ENCODE measurements at regions not wholly inside any gene's neighbourhood (a gene's known extent, or its start where the extent isn't known, plus 50 kb on each side); places are given as distances from the start of the nearest gene placed in this dataset.

DNA sequence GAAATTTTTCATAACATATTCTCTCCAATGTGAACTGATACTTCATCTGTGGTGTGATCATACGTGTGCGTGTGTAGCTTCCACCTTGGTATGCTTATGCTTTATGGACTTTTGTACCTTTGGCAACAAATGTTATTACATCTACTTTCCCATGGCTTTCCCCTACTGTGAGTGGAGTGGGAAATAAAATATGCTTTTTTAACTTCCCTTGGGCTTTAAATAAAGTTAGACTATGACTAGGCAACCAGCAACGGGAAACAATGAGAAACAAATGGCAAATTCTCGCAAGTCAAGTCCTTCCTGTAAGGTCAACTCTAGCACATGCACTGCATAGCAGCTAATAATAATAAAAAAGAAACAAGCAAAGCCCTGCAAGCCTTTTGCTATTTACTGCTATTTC is 205.0 kb upstream of the PDE5A start:
- no peak overlapping the region for H3K4me3 ChIP-seq (ENCODE audit: low read length)
- Mint-ChIP-seq H3K27ac (no peak overlapping the region), H3K36me3 (no peaks in the 10 kb centered on the region), H3K9me3 (peaks cover 0 to 9% (median 0%) of the 10 kb centered on the region in 5 donors), H3K4me3 (no peak overlapping the region), H3K4me1 (no peaks in the 10 kb centered on the region), H3K27me3 (no peaks in the 10 kb centered on the region)
- H3K27me3 ChIP-seq (ENCODE audit: insufficient read depth, low read length, poor library complexity, severe bottlenecking), result no peaks in the 10 kb centered on the region
- POLR2A ChIA-PET, result no interaction called here
- CTCF ChIA-PET, result no interaction called here
- no peak for DNase-seq
- H3K9me3 ChIP-seq (ENCODE audit: low read length), result no peaks in the 10 kb centered on the region
- no peaks in the 10 kb centered on the region for H3K36me3 ChIP-seq (ENCODE audit: insufficient read depth, low read length)
- H3K27ac ChIP-seq (ENCODE audit: low read depth, low read length), result no peak overlapping the region
- no peaks in the 10 kb centered on the region for H3K4me1 ChIP-seq (ENCODE audit: insufficient read depth, low read length)

DNA sequence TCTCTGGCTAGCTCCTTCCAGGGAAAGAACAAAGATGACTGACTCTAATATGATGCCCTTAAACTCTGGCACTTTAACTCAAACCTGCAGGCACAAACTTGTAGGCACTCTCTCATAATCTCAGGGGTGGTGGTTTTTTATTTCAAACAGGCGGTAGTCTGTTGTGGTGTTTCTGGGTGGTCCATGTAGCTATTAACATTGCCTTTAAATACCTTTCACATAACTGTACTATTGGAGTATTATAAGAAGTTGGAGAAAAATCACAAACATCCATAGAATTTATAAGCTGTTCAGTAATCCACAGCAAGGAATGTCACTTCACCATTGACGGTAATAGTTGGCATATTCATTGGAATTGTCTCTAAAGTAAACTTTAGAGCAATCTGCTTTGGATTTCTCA is 204.2 kb upstream of the PDE5A start:
- Mint-ChIP-seq H3K9me3 (peaks cover 0 to 9% (median 0%) of the 10 kb centered on the region in 5 donors), H3K4me1 (no peaks in the 10 kb centered on the region), H3K27me3 (no peaks in the 10 kb centered on the region), H3K36me3 (no peaks in the 10 kb centered on the region), H3K4me3 (no peak overlapping the region), H3K27ac (no peak overlapping the region)
- no peaks in the 10 kb centered on the region for H3K9me3 ChIP-seq (ENCODE audit: low read length)
- POLR2A ChIA-PET, result no interaction called here
- no peaks in the 10 kb centered on the region for H3K36me3 ChIP-seq (ENCODE audit: insufficient read depth, low read length)
- CTCF ChIA-PET, result no interaction called here
- H3K4me3 ChIP-seq (ENCODE audit: low read length), result no peak overlapping the region
- DNase-seq, result no peak
- H3K27ac ChIP-seq (ENCODE audit: low read depth, low read length), result no peak overlapping the region
- no peaks in the 10 kb centered on the region for H3K27me3 ChIP-seq (ENCODE audit: insufficient read depth, low read length, poor library complexity, severe bottlenecking)
- no peaks in the 10 kb centered on the region for H3K4me1 ChIP-seq (ENCODE audit: insufficient read depth, low read length)

DNA sequence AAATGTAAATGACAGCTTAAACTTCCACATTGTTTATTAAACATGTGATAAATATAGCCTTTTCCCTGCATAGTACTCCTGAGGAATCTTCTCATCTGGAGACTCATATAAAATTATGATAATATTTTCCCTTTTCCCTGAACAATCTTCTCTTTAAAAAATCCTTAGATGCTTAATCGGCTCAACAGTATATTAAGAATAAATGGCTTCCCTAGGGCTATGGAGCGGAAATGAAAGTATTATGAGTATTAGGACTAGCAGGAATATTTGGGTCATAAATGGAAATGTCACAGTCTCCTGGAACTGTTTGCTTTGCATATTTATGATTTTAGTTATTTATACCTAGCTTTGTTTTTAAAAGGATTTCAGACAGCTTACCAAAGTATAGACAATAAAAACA is 200.7 kb upstream of the PDE5A start:
- peaks cover 0 to 4% (median 0%) of the 10 kb centered on the region in 5 donors for H3K9me3 Mint-ChIP-seq
- CTCF ChIA-PET, result no interaction called here
- no peaks in the 10 kb centered on the region for H3K36me3 ChIP-seq (ENCODE audit: insufficient read depth, low read length)
- no peaks in the 10 kb centered on the region for H3K27me3 ChIP-seq (ENCODE audit: insufficient read depth, low read length, poor library complexity, severe bottlenecking)
- no peaks in the 10 kb centered on the region for H3K4me1 ChIP-seq (ENCODE audit: insufficient read depth, low read length)
- H3K36me3 Mint-ChIP-seq, result no peaks in the 10 kb centered on the region
- H3K27ac ChIP-seq (ENCODE audit: low read depth, low read length), result no peak overlapping the region
- no peaks in the 10 kb centered on the region for H3K9me3 ChIP-seq (ENCODE audit: low read length)
- no peak for DNase-seq
- H3K4me3 ChIP-seq (ENCODE audit: low read length), result no peak overlapping the region
- H3K4me1 Mint-ChIP-seq, result no peaks in the 10 kb centered on the region
- H3K4me3 Mint-ChIP-seq, result no peak overlapping the region
- peaks cover 0 to 3% of the 10 kb centered on the region in 2 donors for H3K27me3 Mint-ChIP-seq
- no peak overlapping the region for H3K27ac Mint-ChIP-seq
- POLR2A ChIA-PET, result no interaction called here

- no peaks in the 10 kb centered on the region for H3K4me1 ChIP-seq (ENCODE audit: insufficient read depth, low read length)
- H3K9me3 ChIP-seq (ENCODE audit: low read length), result no peaks in the 10 kb centered on the region
- Mint-ChIP-seq H3K4me3 (no peak overlapping the region), H3K9me3 (peaks cover 0 to 4% (median 0%) of the 10 kb centered on the region in 5 donors), H3K4me1 (no peaks in the 10 kb centered on the region), H3K36me3 (no peaks in the 10 kb centered on the region), H3K27me3 (peaks cover 0 to 3% of the 10 kb centered on the region in 2 donors), H3K27ac (no peak overlapping the region)
- ChIA-PET POLR2A (no interaction called here), CTCF (no interaction called here)
- no peak overlapping the region for H3K4me3 ChIP-seq (ENCODE audit: low read length)
- no peak for DNase-seq
- no peaks in the 10 kb centered on the region for H3K36me3 ChIP-seq (ENCODE audit: insufficient read depth, low read length)
- no peak overlapping the region for H3K27ac ChIP-seq (ENCODE audit: low read depth, low read length)
- H3K27me3 ChIP-seq (ENCODE audit: insufficient read depth, low read length, poor library complexity, severe bottlenecking), result no peaks in the 10 kb centered on the region
These were observed 197.1 kb upstream of the PDE5A start for GRCh38 chr4:119825696-119826095.

GRCh38 chr4:119823891-119824290 is 195.3 kb upstream of the PDE5A start:
- Histone ChIP-seq H3K4me3 (ENCODE audit: low read length) (no peak overlapping the region), H3K27me3 (ENCODE audit: insufficient read depth, low read length, poor library complexity, severe bottlenecking) (no peaks in the 10 kb centered on the region), H3K9me3 (ENCODE audit: low read length) (no peaks in the 10 kb centered on the region), H3K36me3 (ENCODE audit: insufficient read depth, low read length) (no peaks in the 10 kb centered on the region), H3K4me1 (ENCODE audit: insufficient read depth, low read length) (no peaks in the 10 kb centered on the region), H3K27ac (ENCODE audit: low read depth, low read length) (no peak overlapping the region)
- ChIA-PET POLR2A (no interaction called here), CTCF (no interaction called here)
- peaks cover 0 to 2% (median 0%) of the 10 kb centered on the region in 5 donors for H3K9me3 Mint-ChIP-seq
- H3K36me3 Mint-ChIP-seq, result no peaks in the 10 kb centered on the region
- H3K27me3 Mint-ChIP-seq, result peaks cover 0 to 3% of the 10 kb centered on the region in 2 donors
- H3K4me3 Mint-ChIP-seq, result no peak overlapping the region
- no peak overlapping the region for H3K27ac Mint-ChIP-seq
- H3K4me1 Mint-ChIP-seq, result no peaks in the 10 kb centered on the region
- no peak for DNase-seq

DNA sequence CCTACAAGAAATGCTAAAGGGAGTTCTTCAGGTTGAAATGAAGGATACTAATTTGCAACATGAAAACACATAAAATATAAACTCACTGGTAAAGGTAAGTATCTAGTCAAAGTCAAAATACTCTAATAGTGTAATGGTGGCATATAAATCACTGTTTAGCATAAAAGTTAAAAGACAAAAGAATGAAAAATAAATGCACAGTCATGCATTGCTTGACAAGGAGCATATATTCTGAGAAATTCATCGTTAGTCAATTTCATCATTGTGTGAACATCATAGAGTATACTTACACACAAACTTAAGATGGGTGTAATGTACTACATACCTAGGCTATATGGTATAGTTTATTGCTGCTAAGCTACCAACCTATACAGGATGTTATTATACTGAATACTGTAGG is 194.4 kb upstream of the PDE5A start:
- no peaks in the 10 kb centered on the region for H3K27me3 ChIP-seq (ENCODE audit: insufficient read depth, low read length, poor library complexity, severe bottlenecking)
- no peak overlapping the region for H3K4me3 ChIP-seq (ENCODE audit: low read length)
- Mint-ChIP-seq H3K4me3 (no peak overlapping the region), H3K9me3 (peaks cover 0 to 2% (median 0%) of the 10 kb centered on the region in 5 donors), H3K4me1 (no peaks in the 10 kb centered on the region), H3K27me3 (peaks cover 0 to 3% of the 10 kb centered on the region in 2 donors), H3K36me3 (no peaks in the 10 kb centered on the region), H3K27ac (no peak overlapping the region)
- no peak overlapping the region for H3K27ac ChIP-seq (ENCODE audit: low read depth, low read length)
- no peak for DNase-seq
- CTCF ChIA-PET, result no interaction called here
- no peaks in the 10 kb centered on the region for H3K36me3 ChIP-seq (ENCODE audit: insufficient read depth, low read length)
- POLR2A ChIA-PET, result no interaction called here
- no peaks in the 10 kb centered on the region for H3K4me1 ChIP-seq (ENCODE audit: insufficient read depth, low read length)
- H3K9me3 ChIP-seq (ENCODE audit: low read length), result no peaks in the 10 kb centered on the region

GRCh38 chr4:119816473-119816872 is 187.9 kb upstream of the PDE5A start:
- no peaks in the 10 kb centered on the region for H3K4me1 ChIP-seq (ENCODE audit: insufficient read depth, low read length)
- no peaks in the 10 kb centered on the region for H3K4me1 Mint-ChIP-seq

DNA sequence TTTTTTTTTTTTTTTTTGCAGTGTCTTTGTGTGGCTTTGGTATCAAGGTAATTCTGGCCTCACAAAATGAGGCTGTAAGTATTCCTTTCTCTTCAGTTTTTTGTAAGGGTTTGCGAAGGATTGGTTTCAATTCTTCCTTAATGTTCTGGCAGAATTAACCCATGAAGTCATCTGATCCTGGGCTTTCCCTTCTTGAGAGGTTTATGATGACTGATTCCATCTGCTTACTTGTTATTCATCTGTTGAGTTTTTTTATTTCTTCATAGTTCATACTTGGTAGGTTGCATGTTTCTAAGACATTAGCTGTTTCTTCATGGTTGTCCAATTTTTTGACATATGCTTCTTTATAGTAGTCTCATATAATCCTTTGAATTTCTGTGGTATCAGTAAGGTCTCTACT is 181.4 kb upstream of the PDE5A start:
- Mint-ChIP-seq H3K36me3 (no peaks in the 10 kb centered on the region), H3K9me3 (peaks cover 5 to 16% (median 6%) of the 10 kb centered on the region in 5 donors), H3K27ac (no peak overlapping the region), H3K27me3 (no peaks in the 10 kb centered on the region), H3K4me1 (no peaks in the 10 kb centered on the region), H3K4me3 (no peak overlapping the region)
- no peak for DNase-seq
- Histone ChIP-seq H3K4me1 (ENCODE audit: insufficient read depth, low read length) (no peaks in the 10 kb centered on the region), H3K27me3 (ENCODE audit: insufficient read depth, low read length, poor library complexity, severe bottlenecking) (no peaks in the 10 kb centered on the region), H3K27ac (ENCODE audit: low read depth, low read length) (no peak overlapping the region), H3K9me3 (ENCODE audit: low read length) (no peaks in the 10 kb centered on the region), H3K36me3 (ENCODE audit: insufficient read depth, low read length) (no peaks in the 10 kb centered on the region), H3K4me3 (ENCODE audit: low read length) (no peak overlapping the region)
- POLR2A ChIA-PET, result no interaction called here
- CTCF ChIA-PET, result no interaction called here

More at GRCh38 chr4:119816473-119816872, 187.9 kb upstream of the PDE5A start:
- Histone ChIP-seq H3K4me3 (ENCODE audit: low read length) (no peak overlapping the region), H3K27me3 (ENCODE audit: insufficient read depth, low read length, poor library complexity, severe bottlenecking) (no peaks in the 10 kb centered on the region), H3K27ac (ENCODE audit: low read depth, low read length) (no peak overlapping the region), H3K9me3 (ENCODE audit: low read length) (no peaks in the 10 kb centered on the region), H3K36me3 (ENCODE audit: insufficient read depth, low read length) (no peaks in the 10 kb centered on the region)
- H3K9me3 Mint-ChIP-seq, result peaks cover 5 to 16% (median 7%) of the 10 kb centered on the region in 5 donors
- ChIA-PET POLR2A (no interaction called here), CTCF (no interaction called here)
- H3K36me3 Mint-ChIP-seq, result peaks cover 0 to 2% (median 0%) of the 10 kb centered on the region in 3 donors
- DNase-seq, result no peak
- no peaks in the 10 kb centered on the region for H3K27me3 Mint-ChIP-seq
- H3K27ac Mint-ChIP-seq, result no peak overlapping the region
- H3K4me3 Mint-ChIP-seq, result no peak overlapping the region

DNA sequence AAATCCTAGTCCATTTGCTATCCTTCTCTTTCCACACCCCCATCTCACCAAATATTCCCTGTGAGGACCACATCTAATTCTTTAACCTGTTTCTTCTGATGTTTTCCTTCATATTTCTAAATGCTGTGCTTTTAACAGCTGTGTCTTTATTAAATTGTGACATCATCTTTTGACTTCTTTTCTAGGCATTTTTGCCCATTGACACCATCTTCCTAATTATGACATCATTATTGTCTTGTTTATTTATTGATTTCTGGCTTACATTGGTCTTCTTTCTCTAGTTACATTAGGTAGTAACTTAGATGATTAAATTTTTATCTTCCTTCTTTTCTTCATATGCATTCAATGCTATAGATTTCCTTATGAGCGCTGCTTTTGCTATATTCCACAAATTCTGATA is 175.8 kb upstream of the PDE5A start:
- Histone ChIP-seq H3K27me3 (ENCODE audit: insufficient read depth, low read length, poor library complexity, severe bottlenecking) (no peaks in the 10 kb centered on the region), H3K9me3 (ENCODE audit: low read length) (no peaks in the 10 kb centered on the region), H3K4me3 (ENCODE audit: low read length) (no peak overlapping the region), H3K27ac (ENCODE audit: low read depth, low read length) (no peak overlapping the region), H3K4me1 (ENCODE audit: insufficient read depth, low read length) (no peaks in the 10 kb centered on the region), H3K36me3 (ENCODE audit: insufficient read depth, low read length) (no peaks in the 10 kb centered on the region)
- CTCF ChIA-PET, result no interaction called here
- peaks cover 0 to 3% of the 10 kb centered on the region in 2 donors for H3K27me3 Mint-ChIP-seq
- no peaks in the 10 kb centered on the region for H3K9me3 Mint-ChIP-seq
- H3K36me3 Mint-ChIP-seq, result no peaks in the 10 kb centered on the region
- no peak for DNase-seq
- H3K4me3 Mint-ChIP-seq, result no peak overlapping the region
- H3K27ac Mint-ChIP-seq, result no peak overlapping the region
- POLR2A ChIA-PET, result no interaction called here
- no peaks in the 10 kb centered on the region for H3K4me1 Mint-ChIP-seq
